AG09319 (cell line): ENCODE measurements at regions not wholly inside any gene's neighbourhood (a gene's known extent, or its start where the extent isn't known, plus 50 kb on each side); places are given as distances from the start of the nearest gene placed in this dataset.

Experiments used
- DNase-seq: peaks from one replicate; pipeline ENCODE4 v3.0.0-alpha.2; 2010; ENCODE audit warnings: low read depth; ENCODE audit errors: extremely low read depth
- CTCF ChIP-seq: IDR thresholded peaks from 2 replicates; pipeline ENCODE4 v1.5.1; 2011; ENCODE audit warnings: low read depth, mild to moderate bottlenecking, inconsistent platforms, low read length, moderate library complexity

- TF ChIP-seq CTCF, result no peak
- DNase-seq, result no peak
Measured at GRCh38 chr6:132898376-132898775, 84.0 kb downstream of the RPS12 start.

- no peak for TF ChIP-seq CTCF
- no peak for DNase-seq
Measured at GRCh38 chr6:132900849-132901248, 86.5 kb downstream of the RPS12 start.

- no peak for DNase-seq
- TF ChIP-seq CTCF, result no peak
Measured at GRCh38 chr6:132902901-132903300, 88.5 kb downstream of the RPS12 start.

GRCh38 chr6:132907231-132907630 is 92.9 kb downstream of the RPS12 start:
- TF ChIP-seq CTCF, result no peak
- DNase-seq, result no peak

GRCh38 chr6:132907914-132908313 is 93.5 kb downstream of the RPS12 start:
- no peak for TF ChIP-seq CTCF
- DNase-seq, result no peak

GRCh38 chr6:132909742-132910141 is 95.4 kb downstream of the RPS12 start:
- no peak for TF ChIP-seq CTCF
- no peak for DNase-seq

GRCh38 chr6:132910759-132911158 is 96.4 kb downstream of the RPS12 start:
- DNase-seq, result no peak
- TF ChIP-seq CTCF, result no peak
